NB4 (cell line): ENCODE measurements at regions not wholly inside any gene's neighbourhood (a gene's known extent, or its start where the extent isn't known, plus 50 kb on each side); places are given as distances from the start of the nearest gene placed in this dataset.
"Not testable (repeated sequence)": the region's sequence is repeated elsewhere in the genome, so short reads cannot be mapped to it uniquely, and the experiment has no call there.

ENCODE experiments used
- DNase-seq: peaks from one replicate; pipeline ENCODE4 v3.0.0; 2010; ENCODE audit warnings: low read depth
- H3K4me3 ChIP-seq: one replicate; pipeline ENCODE4 v1.5.1; 2011; ENCODE audit warnings: mild to moderate bottlenecking, low read depth, low read length, moderate library complexity
- MYC ChIP-seq: IDR thresholded peaks from 2 replicates; pipeline ENCODE4 v1.6.1; 2011; ENCODE audit warnings: low read depth, low read length
- POLR2A ChIP-seq: IDR thresholded peaks from 2 replicates; pipeline ENCODE4 v1.6.1; 2011; ENCODE audit warnings: mild to moderate bottlenecking; ENCODE audit not compliant: insufficient read length; ENCODE audit errors: extremely low read depth
- TF ChIP-seq, protein P1 (sequence below): IDR thresholded peaks from one replicate; pipeline ENCODE4 v1.5.1; 2012; ENCODE audit warnings: low read depth, low read length
- TF ChIP-seq, protein P2 (sequence below): IDR thresholded peaks from 2 replicates; pipeline ENCODE4 v1.6.1; 2011; ENCODE audit warnings: low read depth, low read length

GRCh38 chr12:23259558-23259957, 634.6 kb downstream of the ETNK1 start:
- TF ChIP-seq, protein P1, sequence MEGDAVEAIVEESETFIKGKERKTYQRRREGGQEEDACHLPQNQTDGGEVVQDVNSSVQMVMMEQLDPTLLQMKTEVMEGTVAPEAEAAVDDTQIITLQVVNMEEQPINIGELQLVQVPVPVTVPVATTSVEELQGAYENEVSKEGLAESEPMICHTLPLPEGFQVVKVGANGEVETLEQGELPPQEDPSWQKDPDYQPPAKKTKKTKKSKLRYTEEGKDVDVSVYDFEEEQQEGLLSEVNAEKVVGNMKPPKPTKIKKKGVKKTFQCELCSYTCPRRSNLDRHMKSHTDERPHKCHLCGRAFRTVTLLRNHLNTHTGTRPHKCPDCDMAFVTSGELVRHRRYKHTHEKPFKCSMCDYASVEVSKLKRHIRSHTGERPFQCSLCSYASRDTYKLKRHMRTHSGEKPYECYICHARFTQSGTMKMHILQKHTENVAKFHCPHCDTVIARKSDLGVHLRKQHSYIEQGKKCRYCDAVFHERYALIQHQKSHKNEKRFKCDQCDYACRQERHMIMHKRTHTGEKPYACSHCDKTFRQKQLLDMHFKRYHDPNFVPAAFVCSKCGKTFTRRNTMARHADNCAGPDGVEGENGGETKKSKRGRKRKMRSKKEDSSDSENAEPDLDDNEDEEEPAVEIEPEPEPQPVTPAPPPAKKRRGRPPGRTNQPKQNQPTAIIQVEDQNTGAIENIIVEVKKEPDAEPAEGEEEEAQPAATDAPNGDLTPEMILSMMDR: no peak
- TF ChIP-seq, protein P2, sequence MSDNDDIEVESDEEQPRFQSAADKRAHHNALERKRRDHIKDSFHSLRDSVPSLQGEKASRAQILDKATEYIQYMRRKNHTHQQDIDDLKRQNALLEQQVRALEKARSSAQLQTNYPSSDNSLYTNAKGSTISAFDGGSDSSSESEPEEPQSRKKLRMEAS: no peak
- no peak for TF ChIP-seq POLR2A
- no peak for TF ChIP-seq MYC
- no peak overlapping the region for H3K4me3 ChIP-seq

DNA sequence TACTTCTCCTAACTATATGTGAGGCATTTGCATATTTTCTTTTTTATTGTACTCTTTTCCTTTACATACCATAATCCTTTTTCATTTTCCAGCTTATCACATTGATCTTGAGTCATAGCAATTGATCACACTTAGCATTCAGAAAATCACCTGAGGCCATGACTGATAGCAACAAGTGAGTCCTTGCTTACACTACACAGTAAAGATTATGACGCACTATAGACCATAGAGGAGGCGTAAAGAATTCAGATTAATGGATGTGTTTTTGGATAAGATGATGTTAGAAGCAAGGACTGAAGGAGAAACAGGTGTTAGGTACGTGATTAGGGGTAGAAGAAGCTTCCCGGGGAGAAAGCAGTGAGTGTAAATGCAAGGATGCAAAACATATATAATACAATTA, 637.7 kb downstream of the ETNK1 start:
- no peak for DNase-seq
- TF ChIP-seq MYC: no peak
- TF ChIP-seq, protein P2: no peak
- no peak overlapping the region for H3K4me3 ChIP-seq

More at GRCh38 chr12:23259558-23259957, 634.6 kb downstream of the ETNK1 start:
- DNase-seq: no peak

DNA sequence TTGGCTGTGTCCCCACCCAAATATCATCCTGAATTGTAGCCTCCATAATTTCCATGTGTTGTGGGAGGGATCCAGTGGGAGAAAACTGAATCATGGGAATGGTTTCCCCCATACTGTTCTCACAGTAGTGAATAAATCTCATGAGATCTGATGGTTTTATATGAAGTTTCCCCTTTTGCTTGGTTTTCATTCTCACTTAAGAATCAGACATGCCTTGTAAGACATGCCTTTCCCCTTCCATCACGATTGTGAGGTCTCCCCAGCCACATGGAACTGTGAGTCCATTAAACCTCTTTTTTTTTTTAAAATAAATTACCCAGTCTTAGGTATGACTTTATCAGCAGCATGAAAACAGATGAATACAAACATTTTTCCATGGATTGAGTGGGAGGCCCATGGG, 652.9 kb downstream of the ETNK1 start:
- no peak overlapping the region for H3K4me3 ChIP-seq
- no peak for DNase-seq
- TF ChIP-seq, protein P2: no peak

DNA sequence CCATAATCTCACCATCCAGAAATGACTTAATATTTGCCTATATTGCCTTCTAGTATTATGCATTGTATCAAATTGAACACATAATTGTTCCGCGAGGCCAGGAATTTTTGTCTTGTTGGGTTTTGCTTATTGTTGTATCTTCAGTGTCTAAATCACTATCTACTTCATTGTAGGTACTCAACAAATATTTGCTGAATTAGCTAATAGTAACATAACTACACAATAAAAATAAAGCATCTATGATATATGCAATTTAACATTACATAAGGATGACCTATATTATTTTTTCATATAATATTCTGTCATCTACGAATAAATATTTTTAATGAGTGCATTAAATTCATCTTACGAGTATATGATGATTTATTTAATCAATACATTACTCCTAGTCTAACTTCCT, 656.3 kb downstream of the ETNK1 start:
- no peak overlapping the region for H3K4me3 ChIP-seq
- DNase-seq: no peak
- TF ChIP-seq POLR2A: no peak
- TF ChIP-seq, protein P2: no peak
- TF ChIP-seq, protein P1: no peak
- no peak for TF ChIP-seq MYC

- H3K4me3 ChIP-seq: no peak overlapping the region
Measured at GRCh38 chr12:23282701-23283100, 657.7 kb downstream of the ETNK1 start.

DNA sequence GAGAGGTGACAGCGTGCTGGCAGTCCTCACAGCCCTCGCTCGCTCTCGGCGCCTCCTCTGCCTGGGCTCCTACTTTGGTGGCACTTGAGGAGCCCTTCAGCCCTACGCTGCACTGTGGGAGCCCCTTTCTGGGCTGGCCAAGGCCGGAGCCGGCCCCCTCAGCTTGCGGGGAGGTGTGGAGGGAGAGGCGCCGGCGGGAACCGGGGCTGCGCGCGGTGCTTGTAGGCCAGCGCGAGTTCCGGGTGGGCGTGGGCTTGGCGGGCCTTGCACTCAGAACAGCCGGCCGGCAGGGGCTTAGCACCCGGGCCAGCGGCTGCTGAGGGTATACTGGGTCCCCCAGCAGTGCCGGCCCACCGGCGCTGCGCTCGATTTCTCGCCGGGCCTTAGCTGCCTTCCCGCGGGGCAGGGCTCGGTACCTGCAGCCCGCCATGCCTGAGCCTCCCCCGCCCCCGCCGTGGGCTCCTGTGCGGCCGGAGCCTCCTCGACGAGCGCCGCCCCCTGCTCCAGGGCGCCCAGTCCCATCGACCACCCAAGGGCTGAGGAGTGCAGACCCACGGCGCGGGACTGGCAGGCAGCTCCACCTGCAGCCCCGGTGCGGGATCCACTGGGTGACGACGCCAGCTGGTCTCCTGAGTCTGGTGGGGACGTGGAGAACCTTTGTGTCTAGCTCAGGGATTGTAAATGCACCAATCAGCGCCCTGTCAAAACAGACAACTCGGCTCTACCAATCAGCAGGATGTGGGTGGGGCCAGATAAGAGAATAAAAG, 661.0 kb downstream of the ETNK1 start:
- DNase-seq: not testable (repeated sequence)

More at GRCh38 chr12:23282701-23283100, 657.7 kb downstream of the ETNK1 start:
- TF ChIP-seq, protein P1: no peak
- TF ChIP-seq POLR2A: no peak
- TF ChIP-seq, protein P2: no peak
- no peak for TF ChIP-seq MYC
- DNase-seq: no peak

DNA sequence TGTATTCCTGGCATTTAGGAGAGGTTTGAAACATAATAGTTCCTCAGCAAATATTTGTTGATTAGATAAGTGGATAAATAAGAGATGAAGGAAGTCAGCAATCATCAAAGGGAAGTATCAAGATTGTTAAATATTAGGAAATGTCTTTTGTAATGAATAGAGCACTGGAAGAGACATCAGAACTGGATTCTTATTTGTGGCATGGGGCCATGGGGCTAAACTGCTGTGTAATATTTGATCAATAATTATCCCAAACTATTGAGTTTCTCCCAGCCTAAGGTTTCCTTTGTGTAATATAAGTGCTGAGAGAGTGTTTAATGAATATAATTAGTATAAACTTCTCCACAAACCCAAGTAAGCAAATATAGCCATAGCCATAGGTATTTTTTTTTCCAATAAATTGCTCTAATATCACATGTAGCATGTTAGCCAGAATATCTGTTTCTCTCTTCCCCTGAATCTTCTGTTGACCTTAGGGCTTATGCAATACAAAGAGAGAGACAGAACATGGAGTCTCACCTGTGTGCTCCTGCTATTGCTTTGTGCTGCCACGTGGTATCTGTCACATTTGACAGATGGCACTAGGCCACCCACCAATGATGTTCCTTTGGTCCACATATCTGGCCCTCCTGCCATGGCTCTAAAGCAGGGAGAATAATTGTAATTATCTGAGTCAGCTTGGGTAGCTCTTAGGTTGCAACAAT, 658.7 kb downstream of the SOX5 start:
- no peak for DNase-seq
- H3K4me3 ChIP-seq: no peak overlapping the region
- TF ChIP-seq, protein P1: no peak
- no peak for TF ChIP-seq POLR2A
- no peak for TF ChIP-seq MYC
- TF ChIP-seq, protein P2: no peak

More for the DNA sequence above, 661.0 kb downstream of the ETNK1 start:
- not testable (repeated sequence) for H3K4me3 ChIP-seq
